ENCODE measurements at regions not wholly inside any gene's neighbourhood (a gene's known extent, or its start where the extent isn't known, plus 50 kb on each side); places are given as distances from the start of the nearest gene placed in this dataset.

DNA sequence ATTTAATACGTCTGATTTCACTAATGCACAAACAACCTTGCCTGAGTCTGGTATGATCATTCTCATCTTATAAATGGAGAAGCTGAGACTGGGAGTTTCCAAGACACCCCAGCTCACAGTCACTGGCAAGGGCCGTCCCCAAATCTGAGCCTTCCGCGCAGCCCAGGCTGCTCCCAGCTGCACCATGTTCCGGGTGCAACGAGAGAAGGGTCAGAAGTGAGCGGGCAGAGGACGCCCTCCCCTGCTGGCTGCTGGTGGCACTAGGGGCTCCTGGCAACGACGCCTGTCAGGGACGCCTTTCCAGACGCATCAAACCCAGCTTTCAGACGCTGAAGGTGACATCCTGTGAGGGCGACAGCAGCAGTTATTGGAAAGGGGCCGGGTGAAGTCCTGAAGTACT lies 115.3 kb upstream of the PROKR2 start:
- Histone ChIP-seq H3K27me3 (ENCODE audit: control insufficient read depth, insufficient read depth, low read length) (no peaks in the 10 kb centered on the region), H3K9me3 (replicated peaks; ENCODE audit: control insufficient read depth, low read depth, low read length) (no peaks in the 10 kb centered on the region), H3K4me1 (ENCODE audit: control insufficient read depth, insufficient read depth, low read length) (no peaks in the 10 kb centered on the region), H3K27ac (ENCODE audit: low read length) (no peak overlapping the region), H3K36me3 (ENCODE audit: control insufficient read depth, insufficient read depth, low read length) (no peaks in the 10 kb centered on the region), H3K4me3 (ENCODE audit: low read length) (no peak overlapping the region)
- no peak for DNase-seq
- WGBS (ENCODE audit: insufficient coverage) = 80% methylated on average over 13 of the region's 15 CpGs

DNA sequence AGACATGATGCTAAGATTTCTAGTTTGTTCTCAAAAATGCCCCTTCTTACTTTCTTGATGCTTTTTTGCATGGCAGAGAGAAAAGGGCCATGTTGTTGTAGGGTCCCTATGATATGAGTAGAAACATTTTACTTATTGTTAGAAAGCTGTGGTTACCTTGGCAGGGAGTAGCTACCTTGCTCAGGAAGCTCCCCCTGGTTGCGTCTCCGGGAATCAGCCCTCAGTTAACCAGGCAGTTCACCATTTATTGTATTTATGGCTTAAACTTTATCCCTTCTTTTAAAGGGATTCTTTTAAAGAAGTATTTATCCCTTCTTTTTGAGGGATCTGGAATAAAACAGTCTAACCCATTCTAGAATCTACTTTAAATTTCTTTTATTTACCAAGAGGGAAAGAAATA lies 113.9 kb upstream of the PROKR2 start:
- Histone ChIP-seq H3K27me3 (ENCODE audit: control insufficient read depth, insufficient read depth, low read length) (no peaks in the 10 kb centered on the region), H3K36me3 (ENCODE audit: control insufficient read depth, insufficient read depth, low read length) (no peaks in the 10 kb centered on the region), H3K27ac (ENCODE audit: low read length) (no peak overlapping the region), H3K4me1 (ENCODE audit: control insufficient read depth, insufficient read depth, low read length) (no peaks in the 10 kb centered on the region), H3K9me3 (replicated peaks; ENCODE audit: control insufficient read depth, low read depth, low read length) (no peaks in the 10 kb centered on the region), H3K4me3 (ENCODE audit: low read length) (no peak overlapping the region)
- no CpG with 5 or more reads among the region's 2 CpGs for WGBS (ENCODE audit: insufficient coverage)
- no peak for DNase-seq

DNA sequence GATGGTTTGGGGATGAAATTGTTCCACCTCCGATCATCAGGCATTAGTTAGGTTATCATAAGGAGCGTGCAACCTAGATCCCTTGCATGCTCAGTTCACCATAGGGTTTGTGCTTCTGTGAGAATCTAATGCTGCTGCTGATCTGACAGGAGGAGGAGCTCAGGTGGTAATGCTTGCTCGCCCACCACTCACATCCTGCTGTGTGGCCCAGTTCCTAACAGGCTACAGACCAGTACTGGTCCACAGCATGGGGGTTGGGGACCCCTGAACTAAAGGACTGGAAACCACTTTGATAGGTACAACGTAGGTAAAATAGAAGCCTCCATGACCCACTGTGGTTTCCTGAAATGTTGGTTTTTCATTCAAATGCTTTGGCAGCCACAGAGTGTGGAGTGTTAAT lies 109.3 kb upstream of the PROKR2 start:
- Histone ChIP-seq H3K27ac (ENCODE audit: low read length) (no peak overlapping the region), H3K4me3 (ENCODE audit: low read length) (no peak overlapping the region), H3K36me3 (ENCODE audit: control insufficient read depth, insufficient read depth, low read length) (no peaks in the 10 kb centered on the region), H3K9me3 (replicated peaks; ENCODE audit: control insufficient read depth, low read depth, low read length) (peaks cover 2% of the 10 kb centered on the region), H3K27me3 (ENCODE audit: control insufficient read depth, insufficient read depth, low read length) (no peaks in the 10 kb centered on the region), H3K4me1 (ENCODE audit: control insufficient read depth, insufficient read depth, low read length) (no peaks in the 10 kb centered on the region)
- DNase-seq = no peak
- WGBS (ENCODE audit: insufficient coverage) = 77% methylated on average over 2 of the region's 4 CpGs

DNA sequence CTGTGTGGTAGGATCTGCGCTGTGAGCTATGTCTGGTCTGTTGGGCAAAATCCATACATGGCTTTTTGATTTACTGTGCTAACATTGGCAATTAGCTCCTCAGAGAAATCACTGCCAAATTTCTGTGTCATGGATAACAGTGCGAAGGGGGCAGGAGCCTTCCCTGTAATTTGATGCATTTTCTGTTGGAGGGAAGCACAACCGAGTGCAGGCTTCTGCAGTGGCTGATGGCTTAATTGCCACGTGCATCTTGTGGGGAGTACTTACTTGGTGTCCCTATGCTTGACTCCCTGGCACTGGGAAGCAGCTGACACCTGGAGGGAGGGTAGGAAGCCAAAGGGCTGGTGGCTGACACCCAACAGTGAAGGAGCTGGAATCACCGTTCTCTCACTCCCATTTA lies 99.3 kb upstream of the PROKR2 start:
- WGBS (ENCODE audit: insufficient coverage) = 36% methylated on average over 2 of the region's 5 CpGs
- no peaks in the 10 kb centered on the region for H3K27me3 ChIP-seq (ENCODE audit: control insufficient read depth, insufficient read depth, low read length)
- H3K4me3 ChIP-seq (ENCODE audit: low read length) = no peak overlapping the region
- no peaks in the 10 kb centered on the region for H3K9me3 ChIP-seq (replicated peaks; ENCODE audit: control insufficient read depth, low read depth, low read length)
- H3K27ac ChIP-seq (ENCODE audit: low read length) = no peak overlapping the region
- no peak for DNase-seq
- H3K4me1 ChIP-seq (ENCODE audit: control insufficient read depth, insufficient read depth, low read length) = no peaks in the 10 kb centered on the region
- no peaks in the 10 kb centered on the region for H3K36me3 ChIP-seq (ENCODE audit: control insufficient read depth, insufficient read depth, low read length)

DNA sequence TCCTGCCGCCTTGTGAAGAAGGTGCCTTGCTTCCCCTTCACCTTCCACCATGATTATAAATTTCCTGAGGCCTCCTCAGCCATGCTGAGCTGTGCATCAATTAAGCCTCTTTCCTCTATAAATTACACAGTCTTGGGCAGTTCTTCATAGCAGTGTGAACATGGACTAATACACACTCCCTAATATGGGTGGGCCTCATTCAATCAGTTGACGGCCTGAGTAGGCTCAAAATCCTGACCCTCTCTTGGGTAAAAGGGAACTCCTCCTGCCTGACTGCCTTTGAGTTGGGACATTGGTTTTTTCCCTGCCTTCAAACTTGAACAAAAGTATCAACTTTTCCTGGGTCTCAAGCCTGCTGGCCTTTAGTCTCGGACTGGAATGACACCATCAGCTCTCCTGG lies 96.6 kb upstream of the PROKR2 start:
- no peaks in the 10 kb centered on the region for H3K27me3 ChIP-seq (ENCODE audit: control insufficient read depth, insufficient read depth, low read length)
- no peaks in the 10 kb centered on the region for H3K36me3 ChIP-seq (ENCODE audit: control insufficient read depth, insufficient read depth, low read length)
- H3K4me1 ChIP-seq (ENCODE audit: control insufficient read depth, insufficient read depth, low read length) = no peaks in the 10 kb centered on the region
- H3K4me3 ChIP-seq (ENCODE audit: low read length) = no peak overlapping the region
- no CpG with 5 or more reads among the region's 3 CpGs for WGBS (ENCODE audit: insufficient coverage)
- DNase-seq = no peak
- H3K27ac ChIP-seq (ENCODE audit: low read length) = no peak overlapping the region
- H3K9me3 ChIP-seq (replicated peaks; ENCODE audit: control insufficient read depth, low read depth, low read length) = no peaks in the 10 kb centered on the region

DNA sequence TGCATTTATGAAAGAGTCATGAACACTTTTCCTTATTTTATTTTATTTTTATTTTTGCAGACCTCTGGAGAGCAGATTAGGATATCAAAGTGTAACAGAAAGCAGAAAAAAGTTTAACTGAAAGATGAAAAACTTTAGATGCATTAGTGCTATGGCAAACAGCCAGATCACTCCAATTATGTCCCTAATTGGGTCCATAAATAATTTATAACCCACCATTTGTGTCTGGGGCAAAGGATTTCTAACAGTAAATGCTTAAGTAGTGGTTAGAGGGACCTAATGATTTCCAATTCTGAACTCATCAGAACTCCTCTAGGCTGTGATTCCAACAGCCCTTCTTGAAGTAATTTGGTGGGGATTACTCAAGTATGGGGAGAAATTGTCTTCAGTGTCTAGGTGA lies 93.7 kb upstream of the PROKR2 start:
- no peaks in the 10 kb centered on the region for H3K4me1 ChIP-seq (ENCODE audit: control insufficient read depth, insufficient read depth, low read length)
- no peak overlapping the region for H3K4me3 ChIP-seq (ENCODE audit: low read length)
- no peaks in the 10 kb centered on the region for H3K36me3 ChIP-seq (ENCODE audit: control insufficient read depth, insufficient read depth, low read length)
- peaks cover 2% of the 10 kb centered on the region for H3K9me3 ChIP-seq (replicated peaks; ENCODE audit: control insufficient read depth, low read depth, low read length)
- no peak overlapping the region for H3K27ac ChIP-seq (ENCODE audit: low read length)
- H3K27me3 ChIP-seq (ENCODE audit: control insufficient read depth, insufficient read depth, low read length) = no peaks in the 10 kb centered on the region
- no peak for DNase-seq

DNA sequence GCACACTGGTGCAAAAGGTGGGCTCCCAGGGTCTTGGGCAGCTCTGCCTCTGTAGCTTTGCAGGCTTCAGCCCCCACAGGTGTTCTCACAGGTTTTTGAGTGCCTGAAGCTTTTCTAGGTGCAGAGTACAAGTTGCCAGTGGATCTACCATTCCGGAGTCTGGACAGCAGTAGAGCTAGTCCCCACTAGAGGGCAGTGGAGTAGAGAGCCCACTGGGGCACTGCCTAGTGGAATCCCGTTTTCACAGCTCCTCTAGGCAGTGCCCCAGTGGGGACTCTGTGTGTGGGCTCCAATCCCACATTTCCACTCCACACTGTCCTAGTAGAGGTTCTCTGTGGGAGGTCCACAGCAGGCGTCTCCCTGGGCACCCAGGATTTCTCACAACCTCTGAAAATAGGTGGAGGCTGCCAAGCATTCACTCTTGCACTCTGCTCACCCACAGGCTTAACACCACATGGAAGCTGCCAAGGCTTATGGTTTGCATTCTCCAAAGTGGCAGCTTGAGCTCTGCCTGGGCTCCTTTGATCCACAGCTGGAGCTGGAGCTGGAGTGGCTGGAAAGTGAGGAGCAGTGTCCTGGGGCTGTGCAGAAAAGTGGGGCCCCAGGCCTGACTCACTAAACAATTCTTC lies 86.3 kb upstream of the PROKR2 start:
- Histone ChIP-seq H3K4me1 (ENCODE audit: control insufficient read depth, insufficient read depth, low read length) (no peaks in the 10 kb centered on the region), H3K4me3 (ENCODE audit: low read length) (no peak overlapping the region), H3K27me3 (ENCODE audit: control insufficient read depth, insufficient read depth, low read length) (no peaks in the 10 kb centered on the region), H3K36me3 (ENCODE audit: control insufficient read depth, insufficient read depth, low read length) (no peaks in the 10 kb centered on the region), H3K9me3 (replicated peaks; ENCODE audit: control insufficient read depth, low read depth, low read length) (peaks cover 2% of the 10 kb centered on the region), H3K27ac (ENCODE audit: low read length) (no peak overlapping the region)
- no peak for DNase-seq
- whole genome bisulfite sequencing (ENCODE audit: insufficient coverage) = 33% methylated on average over 1 of the region's 3 CpGs

DNA sequence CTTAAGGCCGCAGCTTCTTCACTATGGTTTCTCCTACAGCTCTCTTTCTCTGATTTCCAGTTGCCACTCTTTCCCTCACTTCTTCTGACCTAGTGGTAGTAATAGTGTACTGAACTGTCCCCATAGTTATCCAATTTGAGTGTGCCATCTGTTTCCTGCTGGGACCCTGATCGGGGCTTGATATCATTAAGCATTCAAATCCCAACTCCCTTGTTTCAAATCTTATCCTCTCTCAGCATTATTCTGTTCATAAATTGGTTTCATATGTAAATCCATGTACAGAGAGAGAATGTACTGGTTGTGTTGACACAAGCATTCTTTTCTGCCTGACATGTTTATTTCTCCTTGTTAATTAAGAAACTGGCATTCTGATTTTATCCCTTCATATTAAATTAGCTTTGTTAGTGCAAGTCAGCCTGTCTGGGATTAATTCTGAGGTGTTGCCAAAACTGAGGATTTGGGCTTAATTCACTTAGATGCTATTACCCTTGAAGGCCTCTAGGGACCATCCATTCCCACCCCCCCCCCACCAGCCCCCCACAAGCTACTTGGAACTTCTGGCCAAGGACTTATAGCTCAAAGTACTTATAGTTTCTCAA lies 84.6 kb upstream of the PROKR2 start:
- DNase-seq = no peak
- H3K27ac ChIP-seq (ENCODE audit: low read length) = no peak overlapping the region
- no peaks in the 10 kb centered on the region for H3K4me1 ChIP-seq (ENCODE audit: control insufficient read depth, insufficient read depth, low read length)
- H3K27me3 ChIP-seq (ENCODE audit: control insufficient read depth, insufficient read depth, low read length) = no peaks in the 10 kb centered on the region
- H3K4me3 ChIP-seq (ENCODE audit: low read length) = no peak overlapping the region
- WGBS (ENCODE audit: insufficient coverage) = no CpG with 5 or more reads among the region's 2 CpGs
- H3K9me3 ChIP-seq (replicated peaks; ENCODE audit: control insufficient read depth, low read depth, low read length) = peaks cover 2% of the 10 kb centered on the region
- no peaks in the 10 kb centered on the region for H3K36me3 ChIP-seq (ENCODE audit: control insufficient read depth, insufficient read depth, low read length)

DNA sequence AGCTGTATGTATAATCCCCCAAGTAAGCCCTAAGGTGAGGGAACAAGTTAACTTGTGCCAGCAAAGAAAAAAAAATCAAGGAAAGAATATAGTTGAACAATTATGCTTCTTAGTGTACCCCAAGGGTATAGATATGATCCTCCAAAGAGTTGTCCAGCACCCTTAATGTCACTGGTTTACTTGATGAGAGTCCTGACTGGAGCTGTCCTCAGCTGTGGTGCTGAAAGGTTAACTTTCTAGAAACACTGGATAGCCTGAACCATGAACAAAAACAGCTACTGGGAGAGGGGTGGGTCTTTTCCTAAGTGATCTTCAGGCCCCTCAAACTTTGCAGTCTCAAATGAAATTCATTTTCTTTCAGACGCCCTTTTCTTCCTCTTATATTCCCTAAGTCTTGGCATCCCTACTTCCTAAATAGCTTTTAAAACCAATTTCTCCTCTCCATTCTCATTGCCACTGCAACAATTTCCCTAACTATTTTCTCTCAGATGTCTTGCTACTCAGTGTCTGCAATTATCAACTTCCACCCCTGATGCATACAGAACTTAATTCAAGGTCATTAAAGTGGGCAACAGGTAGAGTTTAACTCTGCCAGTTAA lies 83.5 kb upstream of the PROKR2 start:
- Histone ChIP-seq H3K9me3 (replicated peaks; ENCODE audit: control insufficient read depth, low read depth, low read length) (no peaks in the 10 kb centered on the region), H3K4me1 (ENCODE audit: control insufficient read depth, insufficient read depth, low read length) (no peaks in the 10 kb centered on the region), H3K27me3 (ENCODE audit: control insufficient read depth, insufficient read depth, low read length) (no peaks in the 10 kb centered on the region), H3K4me3 (ENCODE audit: low read length) (no peak overlapping the region), H3K27ac (ENCODE audit: low read length) (no peak overlapping the region), H3K36me3 (ENCODE audit: control insufficient read depth, insufficient read depth, low read length) (no peaks in the 10 kb centered on the region)
- WGBS (ENCODE audit: insufficient coverage) = 11% methylated on average over 1 of the region's 1 CpG
- peak; percentile 27 for DNase-seq

DNA sequence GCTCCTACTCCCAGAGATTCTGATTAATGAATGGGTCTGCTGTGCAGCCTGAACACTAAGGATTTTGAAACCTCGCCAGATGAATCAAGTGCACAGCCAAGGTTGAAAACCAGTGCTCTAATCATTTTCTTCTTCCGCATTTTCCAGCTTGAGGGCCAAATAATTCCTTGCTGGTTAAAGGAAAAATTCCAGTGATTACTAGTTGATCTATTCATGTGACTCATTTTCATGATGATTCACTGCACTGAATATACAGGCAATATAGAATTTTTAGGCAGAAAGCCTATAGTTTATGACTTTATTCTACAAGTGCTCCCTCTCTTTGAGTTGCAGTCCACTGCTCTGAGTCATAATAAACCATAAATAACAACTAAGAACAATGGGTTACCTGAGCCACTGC lies 80.6 kb upstream of the PROKR2 start:
- no peak for DNase-seq
- no CpG with 5 or more reads among the region's 2 CpGs for WGBS (ENCODE audit: insufficient coverage)
- Histone ChIP-seq H3K27ac (ENCODE audit: low read length) (no peak overlapping the region), H3K36me3 (ENCODE audit: control insufficient read depth, insufficient read depth, low read length) (no peaks in the 10 kb centered on the region), H3K4me3 (ENCODE audit: low read length) (no peak overlapping the region), H3K4me1 (ENCODE audit: control insufficient read depth, insufficient read depth, low read length) (no peaks in the 10 kb centered on the region), H3K27me3 (ENCODE audit: control insufficient read depth, insufficient read depth, low read length) (no peaks in the 10 kb centered on the region), H3K9me3 (replicated peaks; ENCODE audit: control insufficient read depth, low read depth, low read length) (no peaks in the 10 kb centered on the region)
